CD8-positive, alpha-beta memory T cell (primary cell): ENCODE measurements at regions not wholly inside any gene's neighbourhood (a gene's known extent, or its start where the extent isn't known, plus 50 kb on each side); places are given as distances from the start of the nearest gene placed in this dataset.
"Not testable (repeated sequence)": the region's sequence is repeated elsewhere in the genome, so short reads cannot be mapped to it uniquely, and the experiment has no call there.

Source experiments
- CTCF ChIA-PET: fragments of 350-600 bp; sonication (Branson Sonifier 250); formaldehyde crosslinking; loops from one replicate; lab custom pipeline; 2021; ENCODE audit warnings: antibody characterized with exemption; lab: Charles Lee
- POLR2A ChIA-PET: fragments of 350-600 bp; sonication (Branson Sonifier 250); formaldehyde crosslinking; loops from one replicate; lab custom pipeline; 2021; ENCODE audit warnings: antibody characterized with exemption; lab: Charles Lee
- DNase-seq, 5 donors: peaks; one replicate each; pipeline versions ENCODE4 v3.0.0 to v3.0.0-alpha.2; 2020 to 2022; ENCODE audit warnings: mixed read lengths in 1 of 5
- H3K27ac ChIP-seq: one replicate; pipeline ENCODE4 v1.7.0; 2013; ENCODE audit warnings: low read depth, mild to moderate bottlenecking, low read length, moderate library complexity
- H3K27me3 ChIP-seq: 2 replicates; pipeline ENCODE4 v1.7.0; 2013; ENCODE audit warnings: low read length, mild to moderate bottlenecking; ENCODE audit not compliant: insufficient read depth, poor library complexity, severe bottlenecking
- H3K36me3 ChIP-seq: 2 replicates; pipeline ENCODE4 v1.7.0; 2013; ENCODE audit warnings: mild to moderate bottlenecking, low read length, moderate library complexity; ENCODE audit not compliant: insufficient read depth
- H3K4me1 ChIP-seq: 2 replicates; pipeline ENCODE4 v1.7.0; 2013; ENCODE audit warnings: mild to moderate bottlenecking, low read length, moderate library complexity; ENCODE audit not compliant: insufficient read depth
- H3K4me3 ChIP-seq: 2 replicates; pipeline ENCODE4 v1.7.0; 2013; ENCODE audit warnings: mild to moderate bottlenecking, low read length
- H3K9me3 ChIP-seq: 2 replicates; pipeline ENCODE4 v1.7.0; 2013; ENCODE audit warnings: mild to moderate bottlenecking, low read length
- H3K27ac Mint-ChIP-seq, 8 donors: one replicate each; pipeline ENCODE4 v1.8.0; 2020 to 2021; ENCODE audit warnings: mixed read lengths in 8 of 8, mild to moderate bottlenecking in 6 of 8, inconsistent platforms in 3 of 8, moderate library complexity in 3 of 8
- H3K27me3 Mint-ChIP-seq, 2 donors: one replicate each; pipeline ENCODE4 v1.8.0; 2020 to 2021; ENCODE audit warnings: mixed read lengths in 2 of 2, mild to moderate bottlenecking in 1 of 2, moderate library complexity in 1 of 2
- H3K36me3 Mint-ChIP-seq, 3 donors: one replicate each; pipeline ENCODE4 v1.8.0; 2020 to 2021; ENCODE audit warnings: mixed read lengths in 3 of 3, inconsistent platforms in 1 of 3, mild to moderate bottlenecking in 1 of 3
- H3K4me1 Mint-ChIP-seq, 3 donors: one replicate each; pipeline ENCODE4 v1.8.0; 2020 to 2021; ENCODE audit warnings: mixed read lengths in 3 of 3, inconsistent platforms in 1 of 3, mild to moderate bottlenecking in 1 of 3
- H3K4me3 Mint-ChIP-seq, 7 donors: one replicate each; pipeline ENCODE4 v1.8.0; 2020 to 2021; ENCODE audit warnings: mixed read lengths in 7 of 7, mild to moderate bottlenecking in 6 of 7, moderate library complexity in 4 of 7, inconsistent platforms in 2 of 7
- H3K9me3 Mint-ChIP-seq, 5 donors: one replicate each; pipeline ENCODE4 v1.8.0; 2020 to 2022; ENCODE audit warnings: mixed read lengths in 5 of 5, mild to moderate bottlenecking in 3 of 5, moderate library complexity in 2 of 5, inconsistent platforms in 1 of 5

DNA sequence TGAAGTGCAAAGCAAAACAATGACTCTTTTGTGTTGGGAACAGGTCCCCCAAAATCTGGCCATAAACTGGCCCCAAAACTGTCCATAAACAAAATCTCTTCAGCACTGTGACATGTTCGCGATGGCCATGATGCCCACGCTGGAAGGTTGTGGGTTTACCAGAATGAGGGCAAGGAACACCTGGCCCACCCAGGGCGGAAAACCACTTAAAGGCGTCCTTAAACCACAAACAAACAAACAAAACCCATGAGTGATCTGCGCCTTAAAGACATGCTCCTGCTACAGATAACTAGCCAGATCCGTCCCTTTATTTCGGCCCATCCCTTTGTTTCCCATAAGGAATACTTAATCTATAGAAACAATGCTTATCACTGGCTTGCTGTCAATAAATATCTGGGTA, 1460.9 kb upstream of the SEL1L start:
- POLR2A ChIA-PET, H3K4me1 Mint-ChIP-seq, H3K27ac Mint-ChIP-seq, DNase-seq, H3K36me3 Mint-ChIP-seq, H3K4me3 Mint-ChIP-seq, H3K9me3 ChIP-seq, H3K36me3 ChIP-seq, H3K4me3 ChIP-seq, CTCF ChIA-PET, H3K27ac ChIP-seq, H3K4me1 ChIP-seq, H3K27me3 Mint-ChIP-seq, H3K27me3 ChIP-seq: not testable (repeated sequence)
- peaks cover 7 to 36% (median 13%) of the 10 kb centered on the region in 5 donors for H3K9me3 Mint-ChIP-seq

DNA sequence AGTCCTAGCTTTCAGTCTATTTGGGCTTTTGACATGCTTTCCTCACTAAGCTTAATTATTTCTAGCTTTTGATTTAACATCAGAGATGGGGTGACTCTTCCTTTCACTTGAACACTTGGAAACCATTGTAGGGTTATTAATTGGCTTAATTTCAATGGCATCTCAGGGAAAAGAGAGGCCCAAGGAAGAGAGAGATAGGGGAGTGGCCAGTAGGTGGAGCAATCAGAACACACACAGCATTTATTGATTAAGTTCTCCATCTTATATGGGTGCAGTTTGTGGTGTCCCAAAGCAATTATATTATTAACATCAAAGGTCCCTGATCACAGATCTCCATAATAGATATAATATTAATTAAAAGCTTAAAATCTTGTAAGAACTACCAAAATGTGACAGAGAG, 1466.1 kb upstream of the SEL1L start:
- H3K27ac Mint-ChIP-seq: no peak overlapping the region
- POLR2A ChIA-PET: no interaction called here

DNA sequence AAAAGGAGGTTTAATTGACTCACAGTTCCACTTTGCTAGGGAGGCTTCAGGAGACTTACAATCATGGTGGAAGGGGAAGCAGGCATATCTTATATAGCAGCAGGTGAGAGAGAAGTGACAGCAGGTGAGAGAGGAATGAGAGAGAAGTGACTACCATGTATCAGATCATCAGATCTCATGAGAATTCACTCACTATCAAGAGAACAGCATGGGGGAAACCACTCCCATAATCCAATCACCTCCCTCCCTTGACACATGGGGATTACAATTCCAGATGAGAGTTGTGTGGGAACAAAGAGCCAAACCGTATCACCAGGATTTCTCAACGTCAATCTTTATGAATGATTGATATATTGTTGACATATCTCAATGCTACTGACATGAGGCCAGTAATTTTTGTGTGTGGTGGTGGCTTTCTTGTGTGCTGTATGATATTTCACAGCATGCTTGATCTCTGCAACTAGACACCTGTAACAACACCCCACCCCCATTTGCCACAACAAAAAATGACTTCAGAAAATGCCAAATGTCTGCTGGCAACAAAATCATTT, 1470.9 kb upstream of the SEL1L start:
- H3K27me3 Mint-ChIP-seq: no peaks in the 10 kb centered on the region
- H3K27ac ChIP-seq: no peak overlapping the region
- ChIA-PET POLR2A (no interaction called here), CTCF (no interaction called here)
- no peaks in the 10 kb centered on the region for H3K36me3 ChIP-seq
- H3K9me3 Mint-ChIP-seq: peaks cover 13 to 48% (median 19%) of the 10 kb centered on the region in 5 donors
- H3K9me3 ChIP-seq: no peaks in the 10 kb centered on the region
- H3K4me1 ChIP-seq: no peaks in the 10 kb centered on the region
- no peak overlapping the region for H3K27ac Mint-ChIP-seq
- no peaks in the 10 kb centered on the region for H3K4me1 Mint-ChIP-seq
- no peaks in the 10 kb centered on the region for H3K27me3 ChIP-seq
- H3K4me3 ChIP-seq: no peak overlapping the region
- DNase-seq: no peak
- no peak overlapping the region for H3K4me3 Mint-ChIP-seq
- no peaks in the 10 kb centered on the region for H3K36me3 Mint-ChIP-seq

More for the DNA sequence above, 1466.1 kb upstream of the SEL1L start:
- Mint-ChIP-seq H3K27me3 (no peaks in the 10 kb centered on the region), H3K4me3 (no peak overlapping the region), H3K4me1 (no peaks in the 10 kb centered on the region), H3K36me3 (no peaks in the 10 kb centered on the region), H3K9me3 (peaks cover 7 to 56% (median 9%) of the 10 kb centered on the region in 5 donors)
- no peak overlapping the region for H3K27ac ChIP-seq
- CTCF ChIA-PET: no interaction called here
- no peaks in the 10 kb centered on the region for H3K27me3 ChIP-seq
- no peaks in the 10 kb centered on the region for H3K4me1 ChIP-seq
- DNase-seq: no peak
- no peak overlapping the region for H3K4me3 ChIP-seq
- H3K9me3 ChIP-seq: no peaks in the 10 kb centered on the region
- H3K36me3 ChIP-seq: no peaks in the 10 kb centered on the region

- Histone ChIP-seq H3K4me1 (no peaks in the 10 kb centered on the region), H3K36me3 (no peaks in the 10 kb centered on the region), H3K4me3 (no peak overlapping the region), H3K27me3 (no peaks in the 10 kb centered on the region), H3K9me3 (no peaks in the 10 kb centered on the region), H3K27ac (no peak overlapping the region)
- Mint-ChIP-seq H3K4me3 (no peak overlapping the region), H3K36me3 (no peaks in the 10 kb centered on the region), H3K27me3 (no peaks in the 10 kb centered on the region), H3K4me1 (no peaks in the 10 kb centered on the region), H3K27ac (no peak overlapping the region), H3K9me3 (peaks cover 13 to 39% (median 19%) of the 10 kb centered on the region in 5 donors)
- CTCF ChIA-PET: no interaction called here
- no peak for DNase-seq
- POLR2A ChIA-PET: no interaction called here
Measured at GRCh38 chr14:83006121-83006670, 1472.5 kb upstream of the SEL1L start.

DNA sequence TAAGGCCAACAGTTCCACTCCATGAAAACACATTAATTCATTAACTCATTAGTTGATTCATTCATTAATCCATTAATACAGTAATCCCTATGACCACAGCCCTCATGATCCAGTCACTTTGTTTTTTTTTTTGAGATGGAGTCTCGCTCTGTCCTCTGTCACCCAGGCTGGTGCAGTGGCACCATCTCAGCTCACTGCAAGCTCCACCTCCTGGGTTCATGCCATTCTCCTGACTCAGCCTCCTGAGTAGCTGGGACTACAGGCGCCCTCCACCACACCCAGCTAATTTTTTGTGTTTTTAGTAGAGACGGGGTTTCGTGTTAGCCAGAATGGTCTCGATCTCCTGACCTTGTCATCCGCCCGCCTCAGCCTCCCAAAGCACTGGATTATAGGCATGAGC, 1473.4 kb upstream of the SEL1L start:
- H3K4me1 ChIP-seq, H3K4me3 Mint-ChIP-seq, H3K36me3 Mint-ChIP-seq, H3K4me3 ChIP-seq, DNase-seq, H3K9me3 ChIP-seq, H3K27ac ChIP-seq, H3K4me1 Mint-ChIP-seq, H3K27me3 Mint-ChIP-seq, H3K27me3 ChIP-seq, CTCF ChIA-PET, POLR2A ChIA-PET, H3K27ac Mint-ChIP-seq, H3K36me3 ChIP-seq: not testable (repeated sequence)
- H3K9me3 Mint-ChIP-seq: peaks cover 13 to 40% (median 19%) of the 10 kb centered on the region in 5 donors

GRCh38 chr14:83007641-83008225, 1474.1 kb upstream of the SEL1L start:
- H3K27me3 ChIP-seq: no peaks in the 10 kb centered on the region
- ChIA-PET CTCF (no interaction called here), POLR2A (no interaction called here)
- no peak overlapping the region for H3K4me3 ChIP-seq
- no peak for DNase-seq
- no peaks in the 10 kb centered on the region for H3K4me1 Mint-ChIP-seq
- no peak overlapping the region for H3K27ac ChIP-seq
- no peaks in the 10 kb centered on the region for H3K36me3 Mint-ChIP-seq
- H3K27ac Mint-ChIP-seq: no peak overlapping the region
- no peaks in the 10 kb centered on the region for H3K36me3 ChIP-seq
- no peaks in the 10 kb centered on the region for H3K4me1 ChIP-seq
- no peaks in the 10 kb centered on the region for H3K9me3 ChIP-seq
- no peak overlapping the region for H3K4me3 Mint-ChIP-seq
- H3K27me3 Mint-ChIP-seq: no peaks in the 10 kb centered on the region
- peaks cover 13 to 37% (median 19%) of the 10 kb centered on the region in 5 donors for H3K9me3 Mint-ChIP-seq

DNA sequence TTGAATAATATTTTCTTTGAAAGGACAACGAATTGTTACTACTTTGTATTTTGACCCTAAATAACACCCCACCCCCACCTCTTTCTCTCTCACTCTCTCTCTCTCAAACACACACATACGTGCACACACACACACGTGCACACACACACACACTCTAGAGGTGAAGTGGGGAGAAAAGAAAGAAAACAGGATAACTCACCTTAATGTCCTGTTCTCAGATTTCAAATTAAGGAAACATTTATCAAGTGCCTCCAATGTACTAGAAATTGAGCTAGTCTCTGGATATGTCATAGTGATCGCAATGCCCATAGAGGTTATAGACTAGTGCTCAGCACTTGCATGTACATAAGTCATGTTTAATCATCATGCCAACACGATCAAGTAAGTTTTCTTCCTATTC, 1483.6 kb upstream of the SEL1L start:
- Histone ChIP-seq H3K4me1 (no peaks in the 10 kb centered on the region), H3K27ac (no peak overlapping the region), H3K4me3 (no peak overlapping the region), H3K27me3 (no peaks in the 10 kb centered on the region), H3K36me3 (no peaks in the 10 kb centered on the region), H3K9me3 (no peaks in the 10 kb centered on the region)
- Mint-ChIP-seq H3K9me3 (peaks cover 13 to 29% (median 20%) of the 10 kb centered on the region in 5 donors), H3K27ac (no peak overlapping the region), H3K4me3 (no peak overlapping the region), H3K27me3 (no peaks in the 10 kb centered on the region), H3K4me1 (no peaks in the 10 kb centered on the region), H3K36me3 (no peaks in the 10 kb centered on the region)
- CTCF ChIA-PET: no interaction called here
- DNase-seq: no peak
- POLR2A ChIA-PET: no interaction called here

GRCh38 chr14:83019744-83020414, 1486.2 kb upstream of the SEL1L start:
- DNase-seq: no peak
- H3K4me3 ChIP-seq: no peak overlapping the region
- H3K4me1 ChIP-seq: no peaks in the 10 kb centered on the region
- H3K27ac ChIP-seq: no peak overlapping the region
- POLR2A ChIA-PET: no interaction called here
- Mint-ChIP-seq H3K27ac (no peak overlapping the region), H3K4me3 (no peak overlapping the region), H3K27me3 (no peaks in the 10 kb centered on the region), H3K4me1 (no peaks in the 10 kb centered on the region), H3K9me3 (peaks cover 6 to 35% (median 19%) of the 10 kb centered on the region in 5 donors), H3K36me3 (no peaks in the 10 kb centered on the region)
- CTCF ChIA-PET: no interaction called here
- H3K36me3 ChIP-seq: no peaks in the 10 kb centered on the region
- no peaks in the 10 kb centered on the region for H3K27me3 ChIP-seq
- no peaks in the 10 kb centered on the region for H3K9me3 ChIP-seq
